ENCODE measurements at regions not wholly inside any gene's neighbourhood (a gene's known extent, or its start where the extent isn't known, plus 50 kb on each side); places are given as distances from the start of the nearest gene placed in this dataset.

- no peak for DNase-seq (ENCODE audit: low read depth)
Observed at GRCh38 chr1:67969446-67969845, 81.0 kb downstream of the DIRAS3 start.

DNA sequence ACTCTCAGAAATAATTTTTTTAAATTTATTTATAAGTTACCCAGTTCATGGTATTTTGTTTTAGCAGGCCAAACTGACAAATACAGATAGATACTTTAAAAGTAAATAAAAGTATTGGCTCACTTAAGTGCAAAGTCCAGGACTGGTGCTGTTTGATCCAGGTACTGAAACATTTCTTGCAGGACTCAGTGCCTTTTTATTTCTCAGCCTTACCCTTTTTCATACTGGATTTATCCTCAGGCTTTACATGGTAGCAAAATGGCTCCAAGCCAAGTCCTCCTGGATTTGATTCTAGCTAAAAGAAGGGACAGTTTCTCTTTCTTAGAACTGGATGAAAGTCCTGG lies 83.8 kb downstream of the DIRAS3 start:
- DNase-seq (ENCODE audit: low read depth), result no peak
- TF ChIP-seq CTCF (IDR thresholded peaks at IDR 0.05; ENCODE audit: insufficient read depth, low read depth, low read length), result no peak
- H3K27me3 ChIP-seq (ENCODE audit: control insufficient read depth, insufficient read depth, low read length), result no peaks in the 10 kb centered on the region
- ChIA-PET CTCF (no interaction called here), POLR2A (no interaction called here)
- no peak overlapping the region for H3K4me3 ChIP-seq (ENCODE audit: low read depth, low read length)
- no peaks in the 10 kb centered on the region for H3K36me3 ChIP-seq (ENCODE audit: control insufficient read depth, insufficient read depth, low read length)

More at GRCh38 chr1:67969446-67969845, 81.0 kb downstream of the DIRAS3 start:
- ChIA-PET CTCF (no interaction called here), POLR2A (interaction anchor here (0.6 kb wide), 1 partner anchor 231 kb away, joined by 3 read pairs; no protein-coding TSS in a partner anchor)
- H3K36me3 ChIP-seq (ENCODE audit: control insufficient read depth, insufficient read depth, low read length), result no peaks in the 10 kb centered on the region
- no peaks in the 10 kb centered on the region for H3K27me3 ChIP-seq (ENCODE audit: control insufficient read depth, insufficient read depth, low read length)
- TF ChIP-seq CTCF (IDR thresholded peaks at IDR 0.05; ENCODE audit: insufficient read depth, low read depth, low read length), result no peak
- H3K4me3 ChIP-seq (ENCODE audit: low read depth, low read length), result no peak overlapping the region

DNA sequence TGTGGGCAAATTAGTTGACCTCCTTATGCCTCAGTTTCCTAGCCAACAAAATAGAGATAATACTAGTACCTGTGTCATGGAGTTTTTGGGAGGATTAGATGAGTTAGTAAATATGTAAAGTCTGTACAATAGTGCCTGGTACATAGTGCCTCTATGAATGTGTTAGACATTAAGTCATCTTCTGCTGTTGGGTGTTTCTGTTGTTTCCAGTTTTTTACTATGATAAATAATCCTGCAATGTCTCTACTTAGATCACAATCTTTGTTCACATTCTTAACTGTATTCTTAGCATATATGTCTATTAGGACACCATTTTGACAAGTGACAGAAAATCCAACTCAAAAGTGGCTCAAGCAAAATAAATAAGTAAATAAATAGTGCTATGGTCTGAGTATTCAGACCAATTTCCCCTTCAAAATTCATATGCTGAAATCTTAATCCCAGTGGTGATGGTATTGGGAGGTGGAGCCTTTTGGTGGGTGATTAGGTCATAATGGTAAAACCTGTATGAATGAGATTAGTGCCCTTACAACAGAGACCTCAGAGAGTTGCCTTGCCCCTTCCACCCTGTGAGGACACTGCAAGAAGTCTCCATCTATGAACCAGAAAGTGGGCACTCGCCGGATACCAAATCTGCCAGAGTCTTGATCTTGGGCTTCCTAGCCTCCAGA lies 84.3 kb downstream of the DIRAS3 start:
- no peaks in the 10 kb centered on the region for H3K36me3 ChIP-seq (ENCODE audit: control insufficient read depth, insufficient read depth, low read length)
- ChIA-PET CTCF (no interaction called here), POLR2A (no interaction called here)
- no peak overlapping the region for H3K4me3 ChIP-seq (ENCODE audit: low read depth, low read length)
- no peak for TF ChIP-seq CTCF (IDR thresholded peaks at IDR 0.05; ENCODE audit: insufficient read depth, low read depth, low read length)
- H3K27me3 ChIP-seq (ENCODE audit: control insufficient read depth, insufficient read depth, low read length), result no peaks in the 10 kb centered on the region
- no peak for DNase-seq (ENCODE audit: low read depth)

DNA sequence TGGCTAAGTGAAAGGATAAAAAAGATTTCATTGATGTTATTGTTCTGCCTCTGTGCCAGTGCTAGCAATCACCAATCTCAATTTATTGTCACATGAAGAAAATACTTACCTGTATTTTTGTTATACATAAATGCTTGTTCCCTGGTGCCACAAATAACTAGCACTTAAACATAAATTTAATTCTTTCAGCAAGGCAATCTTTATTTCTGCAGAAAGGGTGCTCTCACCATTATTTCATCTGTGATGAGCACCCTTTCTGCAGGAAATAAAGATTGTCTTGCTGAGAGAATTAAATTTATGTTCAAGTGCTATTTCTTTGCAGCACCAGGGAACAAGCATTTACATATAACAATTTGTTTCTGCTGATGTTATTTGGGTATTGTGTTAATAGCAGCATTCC lies 87.2 kb downstream of the DIRAS3 start:
- Histone ChIP-seq H3K36me3 (ENCODE audit: control insufficient read depth, insufficient read depth, low read length) (no peaks in the 10 kb centered on the region), H3K27me3 (ENCODE audit: control insufficient read depth, insufficient read depth, low read length) (no peaks in the 10 kb centered on the region), H3K4me3 (ENCODE audit: low read depth, low read length) (no peak overlapping the region)
- no peak for TF ChIP-seq CTCF (IDR thresholded peaks at IDR 0.05; ENCODE audit: insufficient read depth, low read depth, low read length)
- no peak for DNase-seq (ENCODE audit: low read depth)
- ChIA-PET CTCF (no interaction called here), POLR2A (no interaction called here)

- no peaks in the 10 kb centered on the region for H3K27me3 ChIP-seq (ENCODE audit: control insufficient read depth, insufficient read depth, low read length)
- CTCF ChIA-PET, result no interaction called here
- no peak for TF ChIP-seq CTCF (IDR thresholded peaks at IDR 0.05; ENCODE audit: insufficient read depth, low read depth, low read length)
- H3K4me3 ChIP-seq (ENCODE audit: low read depth, low read length), result no peak overlapping the region
- H3K36me3 ChIP-seq (ENCODE audit: control insufficient read depth, insufficient read depth, low read length), result no peaks in the 10 kb centered on the region
- POLR2A ChIA-PET, result no interaction called here
- DNase-seq (ENCODE audit: low read depth), result no peak
Observed at GRCh38 chr1:67960766-67961165, 89.7 kb downstream of the DIRAS3 start.

Data from BJ (cell line).